COLO829 (cell line): ENCODE measurements at regions not wholly inside any gene's neighbourhood (a gene's known extent, or its start where the extent isn't known, plus 50 kb on each side); places are given as distances from the start of the nearest gene placed in this dataset.

Experiments used
- DNase-seq: peaks from one replicate; pipeline ENCODE4 v3.0.0; 2012; ENCODE audit warnings: low spot score

DNA sequence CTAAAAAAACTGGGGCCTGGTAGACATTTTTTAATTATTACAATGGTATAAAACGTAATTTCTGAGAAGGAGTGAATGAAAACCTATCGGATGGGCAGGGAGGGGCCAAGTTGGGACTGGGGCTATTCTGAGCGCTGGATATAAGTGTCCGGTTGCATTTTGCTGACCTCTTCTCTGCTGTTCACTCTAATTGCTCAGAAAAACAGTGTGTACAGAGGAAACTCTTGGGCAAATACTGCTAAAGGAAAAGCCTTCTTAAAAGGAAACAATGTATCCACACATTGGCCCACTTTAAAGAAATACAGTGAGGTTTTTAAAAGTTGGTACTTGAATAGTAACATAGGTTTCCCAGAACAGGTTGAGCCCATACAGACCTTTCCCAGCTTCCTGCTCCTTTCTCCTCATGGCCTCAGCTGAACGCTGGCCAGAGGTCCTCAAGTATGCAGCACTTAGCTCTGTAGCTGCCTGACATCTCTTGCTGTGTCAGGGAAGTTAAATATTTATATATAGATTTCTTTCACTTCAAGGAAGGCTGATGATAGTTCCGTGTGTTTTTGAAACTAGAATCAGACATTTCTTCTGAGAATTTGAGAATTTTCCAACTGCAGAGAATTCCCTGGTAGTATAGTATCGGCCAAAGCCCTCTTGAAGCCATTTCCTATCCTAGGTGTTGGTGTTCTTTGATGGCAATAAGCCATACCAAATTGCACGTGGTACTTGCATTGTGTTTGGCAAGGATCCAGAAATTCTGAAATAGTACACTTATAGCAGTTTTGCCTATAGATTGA, 97.1 kb upstream of the SLC4A4 start:
- no peak for DNase-seq

GRCh38 chr4:71243091-71243833, 95.6 kb upstream of the SLC4A4 start:
- DNase-seq, result no peak

DNA sequence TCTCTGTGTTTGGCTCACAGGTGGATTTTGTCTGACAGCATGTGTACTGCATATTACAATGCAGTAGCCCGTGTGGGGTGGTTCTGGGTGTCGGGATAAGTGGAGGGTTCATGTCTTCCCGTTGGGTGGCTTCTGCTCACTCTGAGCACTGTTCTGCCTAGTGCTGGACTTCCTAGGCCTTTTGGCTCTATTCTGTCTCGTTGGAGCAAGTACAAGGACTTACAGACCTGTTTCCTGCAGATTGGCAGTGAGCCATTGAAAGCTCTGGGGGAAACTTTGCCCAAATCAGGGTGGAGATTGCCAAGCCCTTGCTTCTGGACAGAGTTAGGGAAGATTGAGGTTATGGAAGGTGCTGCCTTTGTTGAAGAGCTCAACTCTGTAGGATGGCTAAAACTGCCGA, 91.1 kb upstream of the SLC4A4 start:
- DNase-seq, result no peak

DNA sequence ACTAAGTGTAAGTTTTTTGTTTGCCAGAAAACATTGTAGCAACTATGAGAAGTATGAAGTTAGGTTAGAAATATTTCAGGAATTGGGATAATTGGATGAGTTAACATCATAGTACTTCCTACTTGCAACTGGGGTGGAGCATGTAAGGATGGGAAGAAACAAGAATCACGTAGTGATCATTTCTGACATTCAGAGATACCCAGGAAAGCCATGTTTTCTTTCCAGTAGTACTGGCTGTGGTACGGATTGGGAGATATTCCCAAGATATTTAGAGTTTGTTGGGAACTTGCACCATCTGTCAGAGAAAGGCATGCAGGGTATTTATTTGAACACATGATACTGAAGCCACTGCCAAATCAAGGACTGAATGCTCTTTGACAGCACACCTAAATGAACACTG, 87.6 kb upstream of the SLC4A4 start:
- DNase-seq, result no peak

GRCh38 chr4:71253545-71253944, 85.3 kb upstream of the SLC4A4 start:
- DNase-seq, result no peak

GRCh38 chr4:71254451-71255012, 84.3 kb upstream of the SLC4A4 start:
- DNase-seq, result no peak

- no peak for DNase-seq
These were observed 82.8 kb upstream of the SLC4A4 start for GRCh38 chr4:71255976-71256375.

DNA sequence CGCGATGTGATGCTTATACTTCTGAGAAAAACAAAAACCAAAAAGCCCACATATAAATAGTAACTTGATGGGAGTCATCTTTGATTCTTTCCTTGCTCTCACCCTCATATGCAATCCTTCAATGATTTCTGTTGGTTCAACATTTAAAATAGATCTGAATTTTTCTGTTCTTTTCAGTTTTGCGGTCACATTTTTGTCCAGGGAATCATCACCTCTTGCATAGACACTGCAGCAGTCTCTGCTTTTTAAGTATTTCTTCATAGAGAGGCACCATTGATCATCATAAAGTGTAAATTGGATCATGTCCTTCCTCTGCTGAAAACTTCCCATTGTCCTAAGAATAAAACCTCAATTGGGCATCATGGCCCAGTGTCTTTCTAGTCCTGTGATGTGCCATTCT, 81.1 kb upstream of the SLC4A4 start:
- no peak for DNase-seq

DNA sequence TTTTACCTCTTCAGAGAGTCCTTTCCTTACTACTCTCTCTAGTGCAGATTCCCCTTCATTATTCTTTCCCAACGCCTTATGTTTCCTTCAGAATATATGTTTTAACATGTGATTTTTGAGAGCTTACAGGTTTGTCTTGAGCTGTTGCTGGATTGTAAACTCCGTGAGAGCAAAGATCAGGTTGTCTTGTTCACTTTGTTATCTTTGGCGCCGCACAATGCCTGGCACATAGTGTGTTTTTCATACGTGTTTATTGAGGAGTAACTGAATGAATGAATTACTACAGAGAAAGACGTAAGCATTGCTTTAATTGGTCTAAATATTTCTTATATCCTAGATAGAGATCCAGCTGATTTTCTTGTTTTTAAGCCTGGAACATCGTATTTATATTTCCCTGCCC, 80.5 kb upstream of the SLC4A4 start:
- DNase-seq, result no peak

- DNase-seq, result no peak
These were observed 79.5 kb upstream of the SLC4A4 start for GRCh38 chr4:71259280-71259679.

DNA sequence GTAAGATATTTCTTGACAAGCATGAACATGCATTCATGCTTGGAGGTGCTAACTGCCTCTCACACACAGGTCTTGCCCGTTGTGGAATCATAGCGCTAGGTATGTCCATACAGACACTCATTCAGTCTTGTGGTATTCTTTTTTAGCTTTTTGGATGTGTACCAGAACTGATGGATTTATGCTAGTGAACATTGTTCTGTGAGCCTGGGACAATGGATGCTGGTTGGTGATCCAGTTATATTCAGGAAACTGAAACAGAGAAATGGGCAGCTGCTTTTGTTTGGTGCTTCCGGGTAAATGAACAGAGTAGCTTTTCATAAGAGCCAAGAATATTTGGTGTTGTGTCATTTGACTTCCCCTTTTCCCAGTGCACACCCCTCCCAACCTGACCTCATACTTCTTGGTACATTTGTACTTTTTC, 78.9 kb upstream of the SLC4A4 start:
- no peak for DNase-seq

- DNase-seq, result no peak
These were observed 78.3 kb upstream of the SLC4A4 start for GRCh38 chr4:71260544-71260943.

GRCh38 chr4:71261001-71261400, 77.8 kb upstream of the SLC4A4 start:
- no peak for DNase-seq

DNA sequence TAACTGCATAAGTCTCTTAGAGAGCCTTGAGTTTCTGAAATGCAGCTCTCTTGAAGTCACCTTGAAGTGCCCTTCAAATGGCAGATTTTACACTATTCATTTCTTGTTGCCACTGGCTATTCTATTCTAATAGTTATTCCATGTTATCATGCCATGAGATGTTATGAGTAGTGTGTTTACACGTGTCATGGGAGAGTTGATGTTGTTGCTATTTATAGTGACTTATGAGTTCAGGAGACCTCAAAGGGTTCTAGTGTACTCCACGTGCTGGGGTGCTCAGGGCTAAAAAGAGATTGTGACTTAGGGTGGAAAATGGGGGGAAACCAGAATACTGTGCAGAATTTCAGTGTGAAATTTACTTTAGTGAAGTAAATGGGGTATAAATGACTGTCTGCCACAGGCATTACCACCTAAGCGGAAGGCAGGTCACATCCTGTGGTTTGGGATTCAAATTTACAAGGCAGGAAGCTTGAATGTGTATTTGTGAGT, 77.1 kb upstream of the SLC4A4 start:
- DNase-seq, result no peak

DNA sequence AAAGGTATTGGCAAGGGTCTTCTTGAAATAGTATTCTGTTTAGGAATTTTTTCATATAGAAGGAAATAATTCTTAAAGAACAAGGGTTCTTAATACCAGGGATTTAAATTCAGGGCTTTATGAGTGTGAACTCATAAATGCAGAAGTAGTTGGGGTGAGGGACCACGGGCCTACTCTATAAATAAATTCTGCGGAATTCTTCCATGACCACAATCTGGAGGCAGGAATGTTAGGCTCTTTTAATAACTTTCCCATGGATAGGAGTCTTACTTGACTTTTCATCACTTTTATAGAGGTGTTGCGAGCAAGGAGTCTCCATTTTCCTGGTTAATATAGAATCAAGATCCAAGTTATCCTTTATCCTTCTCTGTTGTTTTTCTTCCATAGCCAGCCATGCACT, 76.7 kb upstream of the SLC4A4 start:
- no peak for DNase-seq

DNA sequence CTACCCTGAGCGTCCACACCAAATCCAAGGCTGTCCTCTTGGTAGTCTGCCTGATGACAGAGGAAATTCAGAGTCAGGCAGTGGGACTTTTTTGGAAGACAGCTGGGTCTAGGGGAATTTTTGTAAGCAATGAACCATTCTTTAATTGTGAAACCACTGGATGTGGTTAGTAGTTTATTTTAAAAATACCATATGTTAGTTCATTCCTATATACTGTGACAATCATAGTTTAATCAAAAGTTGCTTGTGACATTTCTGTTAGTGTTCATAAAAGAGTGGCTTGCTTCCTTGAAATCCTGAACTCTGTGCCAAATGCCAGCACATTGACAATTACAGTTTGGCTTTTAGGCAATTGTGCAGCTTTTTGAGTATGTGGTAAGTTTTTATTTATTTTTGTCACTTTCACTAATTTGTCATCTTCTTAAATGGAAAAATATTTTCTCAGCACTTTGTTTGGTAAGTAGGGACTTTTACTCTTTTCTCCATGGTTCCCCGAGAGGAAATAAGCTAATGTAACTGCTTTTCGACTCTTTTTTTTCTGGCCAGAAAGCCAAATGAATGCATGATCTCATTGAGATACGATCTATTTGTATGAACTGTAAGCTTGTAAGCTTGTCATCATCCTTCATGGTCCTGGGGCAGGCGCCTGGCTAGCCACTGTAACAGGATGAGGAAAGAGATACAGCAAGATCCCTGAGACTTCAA, 72.6 kb upstream of the SLC4A4 start:
- no peak for DNase-seq

DNA sequence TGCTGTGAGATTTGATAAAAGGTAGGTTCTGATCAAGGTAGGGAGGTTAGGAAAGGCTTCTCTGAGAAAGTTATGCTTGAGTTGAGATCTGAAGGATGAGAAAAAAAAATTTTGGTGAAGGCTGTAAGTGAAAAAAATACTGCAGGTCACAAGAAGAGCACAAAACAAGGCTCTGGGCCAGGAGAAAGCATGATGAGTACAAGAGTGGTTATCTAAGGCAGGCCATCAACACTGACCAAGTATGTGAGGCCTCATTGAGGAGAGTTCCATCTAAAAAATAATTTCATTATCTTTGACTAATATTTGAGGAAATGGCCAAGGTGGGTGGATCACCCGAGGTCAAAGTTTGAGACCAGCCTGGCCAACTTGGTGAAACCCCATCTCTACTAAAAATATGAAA, 71.6 kb upstream of the SLC4A4 start:
- no peak for DNase-seq

DNA sequence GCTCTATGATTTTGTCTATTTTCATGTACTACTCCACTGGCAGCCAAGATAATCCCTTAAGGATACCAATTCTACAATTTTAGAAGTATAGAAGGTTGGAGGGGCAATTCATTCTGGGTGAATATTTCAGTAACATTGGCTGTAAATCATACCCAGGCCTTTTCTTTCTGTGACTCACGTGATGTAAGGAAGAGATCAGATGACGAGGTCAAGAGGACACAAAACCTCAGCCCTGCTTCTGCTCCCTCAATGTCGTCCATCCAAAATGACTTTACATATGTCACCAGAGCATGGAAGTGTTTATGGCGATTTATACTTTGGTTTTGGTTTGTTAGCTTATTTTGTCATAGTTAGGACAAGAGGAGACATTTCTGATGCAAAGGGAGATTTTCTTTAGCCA, 70.7 kb upstream of the SLC4A4 start:
- no peak for DNase-seq

GRCh38 chr4:71269233-71269632, 69.6 kb upstream of the SLC4A4 start:
- no peak for DNase-seq

GRCh38 chr4:71270901-71271300, 67.9 kb upstream of the SLC4A4 start:
- DNase-seq, result peak; percentile 43

GRCh38 chr4:71272976-71273375, 65.8 kb upstream of the SLC4A4 start:
- DNase-seq, result no peak

DNA sequence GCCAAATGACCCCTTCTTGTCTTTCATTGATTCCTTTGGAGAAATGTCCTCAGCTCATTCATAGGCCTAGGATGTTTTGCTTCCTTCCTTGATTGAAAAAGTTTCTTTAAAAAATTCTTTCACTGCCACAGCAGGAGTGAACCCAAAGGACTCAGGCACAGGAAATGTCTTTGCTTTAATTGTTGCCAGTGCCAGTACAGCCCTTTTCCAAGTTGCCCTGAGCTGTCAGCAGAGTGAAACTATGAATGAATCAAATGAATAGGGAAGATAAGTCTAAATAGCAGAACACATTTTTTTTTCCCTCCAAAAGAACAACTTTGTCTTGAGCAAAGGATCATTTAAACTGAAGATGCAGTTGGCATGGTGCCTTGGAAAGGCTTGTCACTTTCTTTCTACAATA, 63.8 kb upstream of the SLC4A4 start:
- no peak for DNase-seq

GRCh38 chr4:71275570-71275969, 63.2 kb upstream of the SLC4A4 start:
- DNase-seq, result no peak
